Mammary epithelial cell (primary cell): ENCODE measurements at regions not wholly inside any gene's neighbourhood (a gene's known extent, or its start where the extent isn't known, plus 50 kb on each side); places are given as distances from the start of the nearest gene placed in this dataset.

Source experiments
- CTCF ChIP-seq, 2 donors: IDR thresholded peaks in 1 of 2; conservative IDR thresholded peaks in 1 of 2; 2 replicates each; pipeline ENCODE4 v1.5.1; 2011 to 2012; ENCODE audit warnings: inconsistent platforms in 2 of 2, low read length in 2 of 2, mild to moderate bottlenecking in 2 of 2, control low read depth in 1 of 2, low read depth in 1 of 2; ENCODE audit not compliant: insufficient read depth in 1 of 2; ENCODE audit errors: extremely low read depth in 1 of 2
- EZH2 ChIP-seq: IDR thresholded peaks from 2 replicates; pipeline ENCODE4 v1.6.1; 2012; ENCODE audit warnings: low read length, inconsistent platforms, borderline replicate concordance

- TF ChIP-seq EZH2 (no peak), CTCF (conservative IDR thresholded peaks at IDR 0.05 in 1 of 2, IDR thresholded peaks at IDR 0.05 in 1 of 2; ENCODE audit: extremely low read depth in 1 of 2, insufficient read depth in 1 of 2, low read depth in 1 of 2, low read length in 2 of 2) (no peak)
Observed at GRCh38 chr6:14875481-14876063, 370.3 kb upstream of the JARID2 start.
